Gastroesophageal sphincter (tissue), 3 donors: ENCODE measurements at regions not wholly inside any gene's neighbourhood (a gene's known extent, or its start where the extent isn't known, plus 50 kb on each side); places are given as distances from the start of the nearest gene placed in this dataset.

Experiments
- CTCF ChIP-seq, 4 experiments: fragments of 200-600 bp in 2 of 4; fragments of 450-650 bp in 2 of 4; sonication (generic) in 1 of 4; IDR thresholded peaks; one replicate each; pipeline ENCODE4 v1.5.1; 2017 to 2019; ENCODE audit warnings: antibody characterized with exemption in 4 of 4, mild to moderate bottlenecking in 2 of 4, moderate library complexity in 2 of 4
- EP300 ChIP-seq: sonication (generic); formaldehyde crosslinking; IDR thresholded peaks from one replicate; pipeline ENCODE4 v1.6.1; 2017; ENCODE audit warnings: antibody characterized with exemption, mild to moderate bottlenecking
- POLR2A ChIP-seq, 2 donors: fragments of 450-650 bp; IDR thresholded peaks; one replicate each; pipeline ENCODE4 v1.6.1; 2017; ENCODE audit warnings: antibody characterized with exemption in 2 of 2, mild to moderate bottlenecking in 2 of 2, moderate library complexity in 1 of 2
- POLR2AphosphoS5 ChIP-seq: sonication (generic); formaldehyde crosslinking; IDR thresholded peaks from one replicate; pipeline ENCODE4 v1.6.1; 2017; ENCODE audit warnings: antibody characterized with exemption

- no peak for TF ChIP-seq CTCF (IDR thresholded peaks at IDR 0.05)
- no peak for TF ChIP-seq POLR2A (IDR thresholded peaks at IDR 0.05)
- no peak for TF ChIP-seq POLR2AphosphoS5
- TF ChIP-seq EP300 = no peak
Observed at GRCh38 chr5:25339541-25339940, 694.8 kb upstream of the CDH10 start.
